Kidney tubule cell (primary cell): ENCODE measurements at regions not wholly inside any gene's neighbourhood (a gene's known extent, or its start where the extent isn't known, plus 50 kb on each side); places are given as distances from the start of the nearest gene placed in this dataset.

Experiments used
- DNase-seq: peaks from one replicate; pipeline ENCODE4 v3.0.0-alpha.2; 2018; ENCODE audit warnings: low spot score

GRCh38 chr12:77625441-77625840 lies 205.3 kb upstream of the NAV3 start:
- peak; percentile 72 for DNase-seq

- DNase-seq = no peak
Observed at GRCh38 chr12:77619425-77619824, 211.3 kb upstream of the NAV3 start.

GRCh38 chr12:77617818-77618217 lies 212.9 kb upstream of the NAV3 start:
- DNase-seq = no peak

- no peak for DNase-seq
Observed at GRCh38 chr12:77615332-77615731, 215.4 kb upstream of the NAV3 start.

GRCh38 chr12:77613411-77613810 lies 217.3 kb upstream of the NAV3 start:
- no peak for DNase-seq

GRCh38 chr12:77610446-77610845 lies 220.2 kb upstream of the NAV3 start:
- no peak for DNase-seq

GRCh38 chr12:77609016-77609415 lies 221.7 kb upstream of the NAV3 start:
- no peak for DNase-seq

- DNase-seq = no peak
Observed at GRCh38 chr12:77608271-77608824, 222.3 kb upstream of the NAV3 start.

GRCh38 chr12:77606348-77606747 lies 224.3 kb upstream of the NAV3 start:
- no peak for DNase-seq

GRCh38 chr12:77603946-77604345 lies 226.7 kb upstream of the NAV3 start:
- DNase-seq = no peak

- DNase-seq = no peak
Observed at GRCh38 chr12:77601069-77601468, 229.6 kb upstream of the NAV3 start.

GRCh38 chr12:77600468-77600843 lies 230.2 kb upstream of the NAV3 start:
- no peak for DNase-seq

- peak; percentile 22 for DNase-seq
Observed at GRCh38 chr12:77599782-77600467, 230.8 kb upstream of the NAV3 start.

- DNase-seq = no peak
Observed at GRCh38 chr12:77594366-77594765, 236.3 kb upstream of the NAV3 start.

GRCh38 chr12:77592836-77593235 lies 237.9 kb upstream of the NAV3 start:
- DNase-seq = no peak

GRCh38 chr12:77591959-77592743 lies 238.5 kb upstream of the NAV3 start:
- DNase-seq = no peak

- DNase-seq = no peak
Observed at GRCh38 chr12:77590306-77590705, 240.4 kb upstream of the NAV3 start.

- no peak for DNase-seq
Observed at GRCh38 chr12:77584860-77585259, 245.8 kb upstream of the NAV3 start.

GRCh38 chr12:77578466-77579220 lies 252.1 kb upstream of the NAV3 start:
- DNase-seq = no peak

- no peak for DNase-seq
Observed at GRCh38 chr12:77577791-77578190, 252.9 kb upstream of the NAV3 start.

GRCh38 chr12:77575376-77575919 lies 255.2 kb upstream of the NAV3 start:
- no peak for DNase-seq

- no peak for DNase-seq
Observed at GRCh38 chr12:77572371-77572770, 258.3 kb upstream of the NAV3 start.
